SK-N-SH (cell line): ENCODE measurements at regions not wholly inside any gene's neighbourhood (a gene's known extent, or its start where the extent isn't known, plus 50 kb on each side); places are given as distances from the start of the nearest gene placed in this dataset.

ENCODE experiments used
- CTCF ChIA-PET: fragments of 300-600, 350-600 bp; formaldehyde crosslinking; extraction: SDS; loops from one replicate; lab custom pipeline; 2021; lab: Yijun Ruan, JAX
- POLR2A ChIA-PET: fragments of 350-600 bp; sonication (Branson Sonifier 250); formaldehyde crosslinking; extraction: SDS; loops from one replicate; lab custom pipeline; 2020; ENCODE audit warnings: antibody characterized with exemption, inconsistent platforms; lab: Yijun Ruan, JAX
- DNase-seq: peaks from one replicate; pipeline ENCODE4 v3.0.0; 2012
- H2AFZ ChIP-seq: fragments of 200-600 bp; sonication (generic); 2 replicates; pipeline ENCODE4 v1.8.1; 2016; ENCODE audit warnings: antibody characterized with exemption, mild to moderate bottlenecking, low read depth
- H3F3A ChIP-seq: fragments of 200-600 bp; sonication (generic); replicated peaks from 2 replicates; pipeline ENCODE3; 2016; ENCODE audit warnings: antibody characterized with exemption, mild to moderate bottlenecking; ENCODE audit not compliant: insufficient read depth
- H3K27ac ChIP-seq, 2 experiments: fragments of 200-500 bp in 1 of 2; fragments of 200-600 bp in 1 of 2; sonication (Bioruptor generic) in 1 of 2; sonication (generic), shearing (Covaris generic) in 1 of 2; 2 replicates each; pipeline versions ENCODE4 v1.5.1 to v1.6.1; 2014 to 2016; ENCODE audit warnings: low read depth in 2 of 2, inconsistent platforms in 1 of 2, low read length in 1 of 2, mild to moderate bottlenecking in 1 of 2, mixed read lengths in 1 of 2
- H3K27me3 ChIP-seq: fragments of 200-600 bp; sonication (generic), shearing (Covaris generic); 2 replicates; pipeline ENCODE4 v1.6.1; 2016; ENCODE audit warnings: mixed run types; ENCODE audit not compliant: insufficient read depth
- H3K36me3 ChIP-seq, 2 experiments: fragments of 200-500 bp in 1 of 2; fragments of 200-600 bp in 1 of 2; sonication (Bioruptor generic) in 1 of 2; sonication (generic) in 1 of 2; replicated peaks in 1 of 2; 2 replicates each; pipeline versions ENCODE3 to v1.5.1; 2014 to 2016; ENCODE audit warnings: low read length in 1 of 2, mild to moderate bottlenecking in 1 of 2; ENCODE audit not compliant: insufficient read depth in 2 of 2, control insufficient read depth in 1 of 2
- H3K4me1 ChIP-seq, 2 experiments: fragments of 200-500 bp in 1 of 2; fragments of 200-600 bp in 1 of 2; sonication (Bioruptor generic) in 1 of 2; sonication (generic), shearing (Covaris generic) in 1 of 2; 2 replicates each; pipeline versions ENCODE4 v1.5.1 to v1.6.1; 2014 to 2016; ENCODE audit warnings: low read depth in 1 of 2, low read length in 1 of 2, mixed run types in 1 of 2; ENCODE audit not compliant: insufficient read depth in 2 of 2, control insufficient read depth in 1 of 2
- H3K4me2 ChIP-seq: fragments of 200-600 bp; sonication (generic), shearing (Covaris generic); 2 replicates; pipeline ENCODE4 v1.6.1; 2017; ENCODE audit warnings: mixed run types
- H3K4me3 ChIP-seq, 2 experiments: fragments of 200-500 bp in 1 of 2; fragments of 200-600 bp in 1 of 2; sonication (Bioruptor generic) in 1 of 2; sonication (generic), shearing (Covaris generic) in 1 of 2; 2 replicates each; pipeline versions ENCODE4 v1.5.1 to v1.8.1; 2014 to 2016; ENCODE audit warnings: low read depth in 2 of 2, inconsistent platforms in 1 of 2, low read length in 1 of 2, mild to moderate bottlenecking in 1 of 2, mixed read lengths in 1 of 2, moderate library complexity in 1 of 2
- H3K79me2 ChIP-seq: fragments of 200-600 bp; sonication (generic); 2 replicates; pipeline ENCODE4 v1.8.1; 2017; ENCODE audit warnings: mild to moderate bottlenecking; ENCODE audit not compliant: insufficient read depth
- H3K9ac ChIP-seq: fragments of 200-600 bp; sonication (generic); 2 replicates; pipeline ENCODE4 v1.6.1; 2017; ENCODE audit warnings: mixed run types
- H3K9me2 ChIP-seq: fragments of 200-600 bp; sonication (generic); 2 replicates; pipeline ENCODE4 v1.6.1; 2017; ENCODE audit warnings: mixed run types
- H3K9me3 ChIP-seq: fragments of 200-600 bp; sonication (generic); 2 replicates; pipeline ENCODE4 v1.6.1; 2017; ENCODE audit warnings: mixed run types, mild to moderate bottlenecking, moderate library complexity
- H4K20me1 ChIP-seq: fragments of 200-600 bp; sonication (generic); 2 replicates; pipeline ENCODE4 v1.6.1; 2017; ENCODE audit warnings: mild to moderate bottlenecking, mixed run types; ENCODE audit not compliant: insufficient read depth
- CHD2 ChIP-seq: fragments of 150-350 bp; IDR thresholded peaks from 2 replicates; pipeline ENCODE4 v1.6.1; 2018; ENCODE audit warnings: low read length; ENCODE audit not compliant: partially characterized antibody
- EZH2phosphoT487 ChIP-seq: fragments of 200-600 bp; sonication (generic); IDR thresholded peaks from 2 replicates; pipeline ENCODE4 v1.6.1; 2017; ENCODE audit warnings: low read depth, mixed run types, mild to moderate bottlenecking, antibody characterized with exemption, moderate library complexity, borderline replicate concordance
- FOSL2 ChIP-seq: IDR thresholded peaks from 2 replicates; pipeline ENCODE4 v1.4.0; 2012; ENCODE audit warnings: low read depth, mild to moderate bottlenecking, moderate library complexity, borderline replicate concordance
- FOXM1 ChIP-seq: IDR thresholded peaks from 2 replicates; pipeline ENCODE4 v1.4.0; 2012; ENCODE audit warnings: low read depth, mild to moderate bottlenecking
- GABPA ChIP-seq: IDR thresholded peaks from 2 replicates; pipeline ENCODE4 v1.4.0; 2012; ENCODE audit warnings: low read depth, mild to moderate bottlenecking
- GATA2 ChIP-seq: sonication (generic); formaldehyde crosslinking; IDR thresholded peaks from 2 replicates; pipeline ENCODE4 v1.5.0; 2020; ENCODE audit warnings: mild to moderate bottlenecking, missing genetic modification reagents
- JUND ChIP-seq: IDR thresholded peaks from 2 replicates; pipeline ENCODE4 v1.4.0; 2012
- MEF2A ChIP-seq: IDR thresholded peaks from 2 replicates; pipeline ENCODE4 v1.4.0; 2012; ENCODE audit warnings: low read depth, borderline replicate concordance
- NFIC ChIP-seq: IDR thresholded peaks from 2 replicates; pipeline ENCODE4 v1.4.0; 2012; ENCODE audit warnings: borderline replicate concordance
- PBX3 ChIP-seq: IDR thresholded peaks from 2 replicates; pipeline ENCODE4; 2012
- POLR2AphosphoS5 ChIP-seq: IDR thresholded peaks from 2 replicates; pipeline ENCODE4 v1.6.1; 2012; ENCODE audit warnings: low read depth, low read length
- RCOR1 ChIP-seq: fragments of 150-350 bp; IDR thresholded peaks from 2 replicates; pipeline ENCODE4 v1.6.1; 2017; ENCODE audit warnings: antibody characterized with exemption, low read length
- REST ChIP-seq: IDR thresholded peaks from 2 replicates; pipeline ENCODE4 v1.6.1; 2012; ENCODE audit warnings: mild to moderate bottlenecking, low read depth, low read length, moderate library complexity
- RFX5 ChIP-seq: IDR thresholded peaks from 2 replicates; pipeline ENCODE4 v1.6.1; 2012; ENCODE audit warnings: mild to moderate bottlenecking, improper control_type of control experiment, low read length
- TCF12 ChIP-seq: IDR thresholded peaks from 2 replicates; pipeline ENCODE4 v1.4.0; 2012
- WGBS: methylation state at CpG from one replicate; pipeline ENCODE4 v1.1.6; 2017; ENCODE audit warnings: low lambda C conversion rate; 5-methylcytosine and 5-hydroxymethylcytosine counted together
- TF ChIP-seq, protein P1 (sequence below): IDR thresholded peaks from 2 replicates; pipeline ENCODE4 v1.4.0; 2012; ENCODE audit warnings: low read depth, borderline replicate concordance
- TF ChIP-seq, protein P2 (sequence below): IDR thresholded peaks from 2 replicates; pipeline ENCODE4 v1.4.0; 2012; ENCODE audit warnings: low read depth, borderline replicate concordance

GRCh38 chr7:9983048-9983447, 990.6 kb upstream of the PHF14 start:
- Histone ChIP-seq H3K4me2 (no peak overlapping the region), H3F3A (no peaks in the 10 kb centered on the region), H4K20me1 (no peaks in the 10 kb centered on the region), H3K79me2 (no peaks in the 10 kb centered on the region), H3K27ac (no peak overlapping the region), H3K9ac (no peak overlapping the region), H2AFZ (no peak overlapping the region), H3K4me3 (no peak overlapping the region), H3K4me1 (peaks cover 0 to 12% of the 10 kb centered on the region in 2 experiments; a peak in 2 of 4 replicates), H3K9me2 (no peaks in the 10 kb centered on the region), H3K27me3 (no peaks in the 10 kb centered on the region), H3K36me3 (no peaks in the 10 kb centered on the region), H3K9me3 (peaks cover 12% of the 10 kb centered on the region)
- WGBS, result 38% methylated on average over 5 of the region's 5 CpGs
- ChIA-PET CTCF (no interaction called here), POLR2A (no interaction called here)
- no peak for DNase-seq
- TF ChIP-seq, protein P1, sequence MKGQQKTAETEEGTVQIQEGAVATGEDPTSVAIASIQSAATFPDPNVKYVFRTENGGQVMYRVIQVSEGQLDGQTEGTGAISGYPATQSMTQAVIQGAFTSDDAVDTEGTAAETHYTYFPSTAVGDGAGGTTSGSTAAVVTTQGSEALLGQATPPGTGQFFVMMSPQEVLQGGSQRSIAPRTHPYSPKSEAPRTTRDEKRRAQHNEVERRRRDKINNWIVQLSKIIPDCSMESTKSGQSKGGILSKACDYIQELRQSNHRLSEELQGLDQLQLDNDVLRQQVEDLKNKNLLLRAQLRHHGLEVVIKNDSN, result no peak
- TF ChIP-seq RFX5 (no peak), JUND (no peak), REST (no peak), PBX3 (no peak), RCOR1 (no peak), MEF2A (no peak), CHD2 (no peak), FOXM1 (no peak), FOSL2 (no peak), EZH2phosphoT487 (no peak), GATA2 (no peak), NFIC (no peak), POLR2AphosphoS5 (no peak), TCF12 (no peak), GABPA (no peak)
- TF ChIP-seq, protein P2, sequence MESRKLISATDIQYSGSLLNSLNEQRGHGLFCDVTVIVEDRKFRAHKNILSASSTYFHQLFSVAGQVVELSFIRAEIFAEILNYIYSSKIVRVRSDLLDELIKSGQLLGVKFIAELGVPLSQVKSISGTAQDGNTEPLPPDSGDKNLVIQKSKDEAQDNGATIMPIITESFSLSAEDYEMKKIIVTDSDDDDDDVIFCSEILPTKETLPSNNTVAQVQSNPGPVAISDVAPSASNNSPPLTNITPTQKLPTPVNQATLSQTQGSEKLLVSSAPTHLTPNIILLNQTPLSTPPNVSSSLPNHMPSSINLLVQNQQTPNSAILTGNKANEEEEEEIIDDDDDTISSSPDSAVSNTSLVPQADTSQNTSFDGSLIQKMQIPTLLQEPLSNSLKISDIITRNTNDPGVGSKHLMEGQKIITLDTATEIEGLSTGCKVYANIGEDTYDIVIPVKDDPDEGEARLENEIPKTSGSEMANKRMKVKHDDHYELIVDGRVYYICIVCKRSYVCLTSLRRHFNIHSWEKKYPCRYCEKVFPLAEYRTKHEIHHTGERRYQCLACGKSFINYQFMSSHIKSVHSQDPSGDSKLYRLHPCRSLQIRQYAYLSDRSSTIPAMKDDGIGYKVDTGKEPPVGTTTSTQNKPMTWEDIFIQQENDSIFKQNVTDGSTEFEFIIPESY, result no peak
